ENCODE measurements at regions not wholly inside any gene's neighbourhood (a gene's known extent, or its start where the extent isn't known, plus 50 kb on each side); places are given as distances from the start of the nearest gene placed in this dataset.

DNA sequence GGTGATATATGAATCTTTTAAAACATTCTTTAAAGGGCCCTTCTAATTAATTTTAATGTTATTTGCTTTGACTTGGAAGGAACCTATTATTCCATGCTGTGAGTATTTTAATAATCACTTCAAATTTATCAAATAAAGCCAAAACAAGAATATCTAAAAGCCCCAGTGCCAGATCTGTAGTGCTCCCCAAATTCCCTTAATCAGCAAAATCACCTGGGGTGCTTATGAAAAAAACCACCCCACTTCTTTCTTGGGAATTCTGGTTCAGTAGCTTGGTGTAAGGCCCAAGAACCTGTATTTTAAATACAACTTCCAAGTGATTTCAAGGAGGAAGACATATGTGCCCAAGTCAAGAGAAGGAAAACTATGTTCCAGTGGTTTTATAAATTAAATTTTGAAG, 202.4 kb upstream of the OSR1 start:
- no peak overlapping the region for H3K27ac ChIP-seq
- H3K4me1 ChIP-seq (replicated peaks in 1 of 2) = no peaks in the 10 kb centered on the region
- TF ChIP-seq, protein P1, sequence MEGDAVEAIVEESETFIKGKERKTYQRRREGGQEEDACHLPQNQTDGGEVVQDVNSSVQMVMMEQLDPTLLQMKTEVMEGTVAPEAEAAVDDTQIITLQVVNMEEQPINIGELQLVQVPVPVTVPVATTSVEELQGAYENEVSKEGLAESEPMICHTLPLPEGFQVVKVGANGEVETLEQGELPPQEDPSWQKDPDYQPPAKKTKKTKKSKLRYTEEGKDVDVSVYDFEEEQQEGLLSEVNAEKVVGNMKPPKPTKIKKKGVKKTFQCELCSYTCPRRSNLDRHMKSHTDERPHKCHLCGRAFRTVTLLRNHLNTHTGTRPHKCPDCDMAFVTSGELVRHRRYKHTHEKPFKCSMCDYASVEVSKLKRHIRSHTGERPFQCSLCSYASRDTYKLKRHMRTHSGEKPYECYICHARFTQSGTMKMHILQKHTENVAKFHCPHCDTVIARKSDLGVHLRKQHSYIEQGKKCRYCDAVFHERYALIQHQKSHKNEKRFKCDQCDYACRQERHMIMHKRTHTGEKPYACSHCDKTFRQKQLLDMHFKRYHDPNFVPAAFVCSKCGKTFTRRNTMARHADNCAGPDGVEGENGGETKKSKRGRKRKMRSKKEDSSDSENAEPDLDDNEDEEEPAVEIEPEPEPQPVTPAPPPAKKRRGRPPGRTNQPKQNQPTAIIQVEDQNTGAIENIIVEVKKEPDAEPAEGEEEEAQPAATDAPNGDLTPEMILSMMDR (IDR thresholded peaks at IDR 0.05) = no peak
- TF ChIP-seq POLR2A (IDR thresholded peaks at IDR 0.05) = no peak
- no peaks in the 10 kb centered on the region for H3K27me3 ChIP-seq
- no peak overlapping the region for H3K4me3 ChIP-seq
- intact Hi-C loops (cut with DNase I) = no loop called here
- H3K36me3 ChIP-seq (replicated peaks in 1 of 2) = no peaks in the 10 kb centered on the region
- DNase-seq = no peak
- peaks cover 0 to 12% (median 0%) of the 10 kb centered on the region in 3 donors for H3K9me3 ChIP-seq (replicated peaks in 1 of 3)

DNA sequence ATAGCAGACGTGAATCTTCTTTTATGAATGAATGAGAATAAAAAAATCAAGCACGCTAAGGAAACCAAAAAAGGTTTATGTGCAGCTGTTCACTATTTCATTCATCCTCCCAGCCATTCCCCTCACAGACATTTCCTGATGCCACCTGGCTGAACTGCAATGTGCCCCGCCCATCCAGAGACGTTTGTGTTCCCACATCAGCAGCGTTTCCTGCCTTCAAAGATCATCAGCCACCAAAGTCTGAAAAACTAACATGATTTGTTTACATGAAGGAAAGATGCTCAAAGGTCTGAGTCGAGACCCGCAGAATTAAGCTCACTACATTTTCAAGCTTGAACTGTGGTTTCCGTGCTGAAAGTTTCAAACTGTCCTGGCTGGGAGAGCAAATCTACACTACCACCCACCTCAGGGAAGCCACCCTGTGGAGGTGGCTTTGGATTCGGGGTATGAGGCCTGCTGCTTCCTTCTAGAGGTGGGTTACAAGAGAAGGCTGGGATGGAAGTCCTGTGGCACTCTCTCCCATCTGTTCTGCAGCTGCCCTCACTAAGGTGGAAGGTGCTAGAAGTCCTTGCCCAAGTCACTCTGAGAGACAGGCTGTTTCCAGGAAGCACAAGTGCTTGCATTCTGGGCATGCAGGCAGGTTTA, 201.3 kb upstream of the OSR1 start:
- intact Hi-C loops (cut with DNase I) = no loop called here
- Histone ChIP-seq H3K9me3 (replicated peaks in 1 of 3) (peaks cover 0 to 12% (median 0%) of the 10 kb centered on the region in 3 donors), H3K4me3 (no peak overlapping the region), H3K27me3 (no peaks in the 10 kb centered on the region), H3K4me1 (replicated peaks in 1 of 2) (no peaks in the 10 kb centered on the region), H3K36me3 (replicated peaks in 1 of 2) (no peaks in the 10 kb centered on the region), H3K27ac (no peak overlapping the region)
- no peak for TF ChIP-seq POLR2A (IDR thresholded peaks at IDR 0.05)
- TF ChIP-seq, protein P1 (IDR thresholded peaks at IDR 0.05) = no peak
- WGBS, 4 donors = 54 to 64% (median 62%) methylated on average over 8 to 9 of the region's 9 CpGs
- DNase-seq = no peak

DNA sequence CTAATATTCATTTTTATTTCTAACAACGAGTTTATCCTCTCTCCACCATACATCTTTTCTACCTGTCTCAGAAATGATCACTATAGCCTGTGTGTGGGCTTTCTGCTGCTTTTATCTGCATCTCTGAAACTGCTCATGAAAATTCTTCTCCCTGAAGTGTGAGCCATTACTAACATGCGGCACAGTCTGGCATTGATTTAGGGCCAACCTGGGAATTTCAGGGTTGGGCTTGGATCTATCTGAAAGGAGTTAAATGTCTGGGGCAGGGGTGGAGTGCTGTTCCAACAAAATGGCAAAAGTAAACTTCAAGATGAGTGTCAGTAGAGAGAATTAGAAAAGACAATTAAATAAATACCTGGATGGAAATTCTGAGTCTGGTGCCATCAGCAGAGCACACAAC, 198.2 kb upstream of the OSR1 start:
- Histone ChIP-seq H3K4me3 (no peak overlapping the region), H3K27me3 (no peaks in the 10 kb centered on the region), H3K36me3 (replicated peaks in 1 of 2) (no peaks in the 10 kb centered on the region), H3K4me1 (replicated peaks in 1 of 2) (no peaks in the 10 kb centered on the region), H3K9me3 (replicated peaks in 1 of 3) (peaks cover 0 to 5% (median 0%) of the 10 kb centered on the region in 3 donors), H3K27ac (no peak overlapping the region)
- intact Hi-C loops (cut with DNase I) = no loop called here
- TF ChIP-seq, protein P1 (IDR thresholded peaks at IDR 0.05) = no peak
- DNase-seq = no peak
- WGBS, 4 donors = 45 to 60% (median 53%) methylated on average over 2 of the region's 2 CpGs

DNA sequence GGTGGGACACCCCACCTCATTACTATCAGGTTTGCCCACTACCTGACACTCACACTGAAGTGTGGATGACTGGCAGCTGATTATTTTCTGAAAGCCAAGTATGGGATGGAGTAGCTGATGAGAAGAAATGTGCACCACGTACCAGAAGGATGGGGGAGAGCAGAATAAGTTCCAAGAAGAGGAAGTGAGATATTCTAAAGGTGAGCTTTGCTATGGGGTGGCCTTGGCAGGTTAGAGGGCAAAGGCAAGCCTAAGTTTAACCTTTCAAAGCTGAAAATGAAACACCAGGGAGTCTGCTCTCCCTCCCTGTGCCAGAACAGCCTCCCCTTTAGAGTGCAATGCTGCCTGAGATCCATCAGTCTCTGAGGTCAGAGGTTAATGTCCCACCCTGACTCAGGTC, 196.1 kb upstream of the OSR1 start:
- 66 to 81% (median 76%) methylated on average over 1 of the region's 1 CpG for WGBS, 4 donors
- TF ChIP-seq, protein P1 (IDR thresholded peaks at IDR 0.05) = no peak
- TF ChIP-seq POLR2A (IDR thresholded peaks at IDR 0.05) = no peak
- no peak overlapping the region for H3K27ac ChIP-seq
- no peaks in the 10 kb centered on the region for H3K4me1 ChIP-seq (replicated peaks in 1 of 2)
- no peaks in the 10 kb centered on the region for H3K27me3 ChIP-seq
- no peak for DNase-seq
- no peaks in the 10 kb centered on the region for H3K36me3 ChIP-seq (replicated peaks in 1 of 2)
- intact Hi-C loops (cut with DNase I) = no loop called here
- no peaks in the 10 kb centered on the region for H3K9me3 ChIP-seq (replicated peaks in 1 of 3)
- H3K4me3 ChIP-seq = no peak overlapping the region

All from adrenal gland (tissue), 9 donors.